AG09309 (cell line): ENCODE measurements at regions not wholly inside any gene's neighbourhood (a gene's known extent, or its start where the extent isn't known, plus 50 kb on each side); places are given as distances from the start of the nearest gene placed in this dataset.

ENCODE experiments used
- DNase-seq: peaks from one replicate; pipeline ENCODE4 v3.0.0-alpha.2; 2010; ENCODE audit warnings: low read depth
- H3K4me3 ChIP-seq: 2 replicates; pipeline ENCODE4 v1.5.1; 2011; ENCODE audit warnings: mild to moderate bottlenecking, low read depth, low read length, moderate library complexity; ENCODE audit not compliant: control insufficient read depth
- TF ChIP-seq, protein P1 (sequence below): IDR thresholded peaks from 2 replicates; pipeline ENCODE4 v1.5.1; 2011; ENCODE audit warnings: mild to moderate bottlenecking, low read depth, low read length, inconsistent platforms; ENCODE audit not compliant: insufficient read depth, control insufficient read depth; ENCODE audit errors: missing control alignments

DNA sequence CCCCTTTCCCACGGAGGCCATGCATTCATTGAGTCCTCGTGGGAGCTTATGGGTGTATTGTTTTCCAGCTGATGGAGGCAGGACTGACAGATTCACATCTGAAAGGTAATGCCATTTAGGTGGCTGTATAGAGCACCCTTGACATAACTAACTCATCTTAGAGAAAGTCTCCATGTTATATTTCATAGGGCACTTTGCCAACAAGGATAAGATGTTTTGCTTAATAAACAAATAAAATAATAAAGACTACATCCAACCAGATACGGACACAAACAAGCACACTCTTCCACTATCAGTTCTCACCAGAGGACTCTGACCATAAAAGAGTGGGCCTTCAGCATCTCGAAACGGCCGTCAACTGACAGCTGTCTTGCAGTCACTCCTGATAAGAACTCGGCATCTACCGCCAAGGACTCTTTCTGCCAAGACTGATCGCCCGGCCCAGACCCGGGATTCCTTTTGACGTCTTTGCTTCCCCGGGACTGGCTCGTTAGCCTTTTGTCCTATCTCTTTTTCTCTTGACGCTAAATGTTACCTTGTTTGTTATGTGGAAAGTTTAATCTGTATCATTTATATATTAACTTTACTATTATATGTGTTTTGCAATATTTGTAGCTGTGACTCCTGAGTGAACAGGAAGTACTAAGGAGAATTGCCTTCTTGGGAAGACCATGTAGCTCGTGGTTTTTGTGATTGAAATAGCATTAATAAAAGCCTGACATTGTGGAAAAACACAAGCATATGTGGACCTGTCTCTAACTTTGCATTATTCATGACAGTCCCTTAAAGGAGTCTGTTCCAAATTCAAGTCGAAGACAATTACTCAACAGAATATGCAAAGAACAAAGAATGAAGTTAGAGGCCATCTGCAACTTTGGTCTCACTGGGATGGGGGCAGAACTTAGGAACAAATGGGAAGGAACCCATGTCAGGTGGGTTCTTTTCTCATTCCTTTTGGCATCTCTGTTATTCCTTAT, 195.1 kb downstream of the LPIN1 start:
- TF ChIP-seq, protein P1, sequence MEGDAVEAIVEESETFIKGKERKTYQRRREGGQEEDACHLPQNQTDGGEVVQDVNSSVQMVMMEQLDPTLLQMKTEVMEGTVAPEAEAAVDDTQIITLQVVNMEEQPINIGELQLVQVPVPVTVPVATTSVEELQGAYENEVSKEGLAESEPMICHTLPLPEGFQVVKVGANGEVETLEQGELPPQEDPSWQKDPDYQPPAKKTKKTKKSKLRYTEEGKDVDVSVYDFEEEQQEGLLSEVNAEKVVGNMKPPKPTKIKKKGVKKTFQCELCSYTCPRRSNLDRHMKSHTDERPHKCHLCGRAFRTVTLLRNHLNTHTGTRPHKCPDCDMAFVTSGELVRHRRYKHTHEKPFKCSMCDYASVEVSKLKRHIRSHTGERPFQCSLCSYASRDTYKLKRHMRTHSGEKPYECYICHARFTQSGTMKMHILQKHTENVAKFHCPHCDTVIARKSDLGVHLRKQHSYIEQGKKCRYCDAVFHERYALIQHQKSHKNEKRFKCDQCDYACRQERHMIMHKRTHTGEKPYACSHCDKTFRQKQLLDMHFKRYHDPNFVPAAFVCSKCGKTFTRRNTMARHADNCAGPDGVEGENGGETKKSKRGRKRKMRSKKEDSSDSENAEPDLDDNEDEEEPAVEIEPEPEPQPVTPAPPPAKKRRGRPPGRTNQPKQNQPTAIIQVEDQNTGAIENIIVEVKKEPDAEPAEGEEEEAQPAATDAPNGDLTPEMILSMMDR: no peak
- DNase-seq: no peak
- H3K4me3 ChIP-seq: no peak overlapping the region

DNA sequence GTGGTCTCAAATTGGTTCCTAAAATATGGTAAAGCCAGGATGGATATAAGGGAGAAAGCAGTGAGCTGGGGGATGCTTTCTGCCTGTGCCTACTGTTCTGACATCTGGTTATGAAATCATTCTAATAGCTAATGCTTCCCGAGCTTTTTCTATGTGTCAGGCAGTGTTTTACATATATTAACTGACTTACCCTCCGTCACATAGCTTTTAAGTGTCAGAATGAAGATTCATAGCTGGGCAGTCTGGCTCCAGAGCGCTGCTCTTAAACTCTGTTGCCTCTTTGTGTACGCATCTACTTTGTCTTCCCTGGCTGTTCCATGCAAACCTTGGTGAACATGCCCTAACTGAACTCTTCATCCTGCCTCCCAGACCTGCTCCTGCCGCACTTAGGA, 195.7 kb downstream of the LPIN1 start:
- TF ChIP-seq, protein P1: no peak
- DNase-seq: no peak
- no peak overlapping the region for H3K4me3 ChIP-seq

DNA sequence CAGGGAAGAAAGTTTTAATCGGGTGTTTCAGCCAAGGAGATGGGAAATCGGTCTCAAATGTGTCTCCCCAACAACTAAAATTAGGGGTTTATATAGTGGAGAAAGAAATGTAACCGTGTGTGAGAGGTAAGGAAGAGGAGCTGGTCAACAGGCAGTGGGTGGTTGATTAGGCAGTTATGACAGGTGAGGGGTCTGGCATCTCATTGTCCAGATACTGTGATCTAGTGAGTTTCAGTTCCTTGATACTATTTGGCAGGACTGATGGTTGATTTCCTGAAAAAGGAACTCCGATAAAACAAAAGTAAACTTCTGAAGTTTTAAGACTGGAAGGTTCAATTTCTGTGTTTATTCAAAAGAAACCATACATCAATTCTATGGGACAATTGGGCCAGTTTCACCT, 197.9 kb downstream of the LPIN1 start:
- TF ChIP-seq, protein P1: no peak
- no peak for DNase-seq
- no peak overlapping the region for H3K4me3 ChIP-seq

DNA sequence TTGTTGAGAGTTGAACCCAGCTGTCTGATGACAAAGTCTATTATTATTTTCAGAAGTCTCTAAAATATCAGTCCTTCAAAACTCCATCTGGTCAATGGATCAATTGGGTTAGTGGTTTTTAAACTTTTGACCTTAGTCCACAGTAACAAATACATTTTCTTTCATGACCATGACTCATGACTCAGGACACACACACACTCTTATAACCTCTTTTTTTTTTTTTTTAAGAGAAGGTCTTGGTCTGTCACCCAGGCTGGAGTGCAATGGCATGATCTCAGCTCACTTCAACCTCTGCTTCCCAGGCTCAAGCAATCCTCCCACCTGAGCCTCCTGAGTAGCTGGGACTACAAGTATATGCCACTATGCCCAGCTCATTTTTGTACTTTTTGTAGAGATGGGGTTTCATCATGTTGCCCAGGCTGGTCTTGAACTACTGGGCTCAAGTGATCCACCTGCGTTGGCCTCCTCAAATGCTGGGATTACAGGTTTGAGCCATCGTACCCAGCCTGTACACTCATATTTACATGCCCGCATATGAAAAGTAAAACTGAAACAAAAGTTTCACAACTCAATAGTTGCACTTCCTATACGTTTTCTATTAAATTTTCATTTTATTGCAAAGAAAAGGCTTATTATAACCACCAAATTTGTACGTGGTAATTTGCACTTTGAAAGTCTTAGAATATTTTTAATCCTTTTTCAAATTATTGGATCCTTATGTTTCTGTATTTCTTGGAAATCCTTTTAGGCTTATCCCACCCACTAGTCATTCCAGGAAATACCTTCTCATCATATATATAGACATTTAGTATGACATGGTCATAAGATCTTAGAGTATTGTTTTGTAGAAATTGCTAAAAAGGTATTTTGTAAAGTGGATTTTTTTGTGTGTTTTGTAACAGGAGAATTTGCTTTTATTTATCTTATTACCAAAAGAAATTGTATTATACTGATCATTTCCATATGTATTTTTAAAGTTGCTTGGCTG, 199.0 kb downstream of the LPIN1 start:
- no peak for DNase-seq
- TF ChIP-seq, protein P1: no peak
- H3K4me3 ChIP-seq: no peak overlapping the region

GRCh38 chr2:11947956-11948355, 201.5 kb downstream of the LPIN1 start:
- H3K4me3 ChIP-seq: no peak overlapping the region
- no peak for DNase-seq
- TF ChIP-seq, protein P1: no peak

- TF ChIP-seq, protein P1: no peak
- no peak overlapping the region for H3K4me3 ChIP-seq
- DNase-seq: no peak
These were observed 203.5 kb downstream of the LPIN1 start for GRCh38 chr2:11949732-11950523.
